Breast epithelium (tissue), 3 donors: ENCODE measurements at regions not wholly inside any gene's neighbourhood (a gene's known extent, or its start where the extent isn't known, plus 50 kb on each side); places are given as distances from the start of the nearest gene placed in this dataset.
"Not testable (repeated sequence)": the region's sequence is repeated elsewhere in the genome, so short reads cannot be mapped to it uniquely, and the experiment has no call there.

ENCODE experiments used
- POLR2A ChIP-seq: fragments of 450-650 bp; IDR thresholded peaks from one replicate; pipeline ENCODE4 v1.6.1; 2016; ENCODE audit warnings: antibody characterized with exemption, mild to moderate bottlenecking, moderate library complexity
- TF ChIP-seq, protein P1 (sequence below), 3 donors: fragments of 450-650 bp; IDR thresholded peaks; one replicate each; pipeline ENCODE4 v1.5.1; 2016 to 2017; ENCODE audit warnings: antibody characterized with exemption in 3 of 3, mild to moderate bottlenecking in 3 of 3, moderate library complexity in 3 of 3

DNA sequence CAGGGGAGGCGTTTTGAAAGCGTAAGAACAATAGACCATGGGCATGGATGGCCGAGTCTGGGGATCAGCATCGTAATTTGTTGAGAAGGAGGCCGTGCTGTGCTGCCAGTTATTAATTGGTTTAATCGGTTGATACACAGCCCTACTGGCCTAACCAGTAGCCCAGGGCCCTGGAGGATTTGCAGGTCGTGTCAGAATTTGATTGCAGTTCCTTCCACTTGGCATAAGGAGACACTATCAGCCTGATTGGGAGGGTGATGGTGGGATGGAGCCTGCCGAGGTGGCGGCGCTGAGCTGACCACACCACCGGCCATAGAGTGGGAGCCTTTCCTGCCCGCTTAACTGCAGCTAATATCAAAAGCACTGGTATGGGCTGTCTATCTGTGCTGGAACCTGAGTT, 133.4 kb downstream of the POTEH start:
- TF ChIP-seq, protein P1, sequence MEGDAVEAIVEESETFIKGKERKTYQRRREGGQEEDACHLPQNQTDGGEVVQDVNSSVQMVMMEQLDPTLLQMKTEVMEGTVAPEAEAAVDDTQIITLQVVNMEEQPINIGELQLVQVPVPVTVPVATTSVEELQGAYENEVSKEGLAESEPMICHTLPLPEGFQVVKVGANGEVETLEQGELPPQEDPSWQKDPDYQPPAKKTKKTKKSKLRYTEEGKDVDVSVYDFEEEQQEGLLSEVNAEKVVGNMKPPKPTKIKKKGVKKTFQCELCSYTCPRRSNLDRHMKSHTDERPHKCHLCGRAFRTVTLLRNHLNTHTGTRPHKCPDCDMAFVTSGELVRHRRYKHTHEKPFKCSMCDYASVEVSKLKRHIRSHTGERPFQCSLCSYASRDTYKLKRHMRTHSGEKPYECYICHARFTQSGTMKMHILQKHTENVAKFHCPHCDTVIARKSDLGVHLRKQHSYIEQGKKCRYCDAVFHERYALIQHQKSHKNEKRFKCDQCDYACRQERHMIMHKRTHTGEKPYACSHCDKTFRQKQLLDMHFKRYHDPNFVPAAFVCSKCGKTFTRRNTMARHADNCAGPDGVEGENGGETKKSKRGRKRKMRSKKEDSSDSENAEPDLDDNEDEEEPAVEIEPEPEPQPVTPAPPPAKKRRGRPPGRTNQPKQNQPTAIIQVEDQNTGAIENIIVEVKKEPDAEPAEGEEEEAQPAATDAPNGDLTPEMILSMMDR (IDR thresholded peaks at IDR 0.05), result not testable (repeated sequence)
- TF ChIP-seq POLR2A, result not testable (repeated sequence)
